BJ (cell line): ENCODE measurements at regions not wholly inside any gene's neighbourhood (a gene's known extent, or its start where the extent isn't known, plus 50 kb on each side); places are given as distances from the start of the nearest gene placed in this dataset.
A peak's percentile ranks its signal among the peaks of the same experiment; 100 is the strongest.

Experiments used
- CTCF ChIA-PET: fragments of 350-600 bp; formaldehyde crosslinking; extraction: SDS; loops from one replicate; lab custom pipeline; 2021; ENCODE audit warnings: antibody characterized with exemption, inconsistent platforms; lab: Yijun Ruan, JAX
- POLR2A ChIA-PET: fragments of 300-600 bp; sonication (Branson Sonifier 250); formaldehyde crosslinking; extraction: SDS; loops from one replicate; lab custom pipeline; 2021; ENCODE audit warnings: antibody characterized with exemption; lab: Charles Lee
- DNase-seq: peaks from one replicate; pipeline ENCODE4 v3.0.0-alpha.2; 2011; ENCODE audit warnings: low read depth
- H3K27me3 ChIP-seq: 2 replicates; pipeline ENCODE4 v1.6.0; 2011; ENCODE audit warnings: low read length; ENCODE audit not compliant: control insufficient read depth, insufficient read depth
- H3K36me3 ChIP-seq: 2 replicates; pipeline ENCODE4 v1.5.1; 2011; ENCODE audit warnings: low read length; ENCODE audit not compliant: control insufficient read depth, insufficient read depth
- H3K4me3 ChIP-seq: 2 replicates; pipeline ENCODE4 v1.5.1; 2011; ENCODE audit warnings: low read depth, mild to moderate bottlenecking, control low read depth, low read length
- CTCF ChIP-seq: IDR thresholded peaks from 2 replicates; pipeline ENCODE4 v1.5.1; 2011; ENCODE audit warnings: low read depth, mild to moderate bottlenecking, control low read depth, inconsistent platforms, low read length, moderate library complexity; ENCODE audit not compliant: insufficient read depth

DNA sequence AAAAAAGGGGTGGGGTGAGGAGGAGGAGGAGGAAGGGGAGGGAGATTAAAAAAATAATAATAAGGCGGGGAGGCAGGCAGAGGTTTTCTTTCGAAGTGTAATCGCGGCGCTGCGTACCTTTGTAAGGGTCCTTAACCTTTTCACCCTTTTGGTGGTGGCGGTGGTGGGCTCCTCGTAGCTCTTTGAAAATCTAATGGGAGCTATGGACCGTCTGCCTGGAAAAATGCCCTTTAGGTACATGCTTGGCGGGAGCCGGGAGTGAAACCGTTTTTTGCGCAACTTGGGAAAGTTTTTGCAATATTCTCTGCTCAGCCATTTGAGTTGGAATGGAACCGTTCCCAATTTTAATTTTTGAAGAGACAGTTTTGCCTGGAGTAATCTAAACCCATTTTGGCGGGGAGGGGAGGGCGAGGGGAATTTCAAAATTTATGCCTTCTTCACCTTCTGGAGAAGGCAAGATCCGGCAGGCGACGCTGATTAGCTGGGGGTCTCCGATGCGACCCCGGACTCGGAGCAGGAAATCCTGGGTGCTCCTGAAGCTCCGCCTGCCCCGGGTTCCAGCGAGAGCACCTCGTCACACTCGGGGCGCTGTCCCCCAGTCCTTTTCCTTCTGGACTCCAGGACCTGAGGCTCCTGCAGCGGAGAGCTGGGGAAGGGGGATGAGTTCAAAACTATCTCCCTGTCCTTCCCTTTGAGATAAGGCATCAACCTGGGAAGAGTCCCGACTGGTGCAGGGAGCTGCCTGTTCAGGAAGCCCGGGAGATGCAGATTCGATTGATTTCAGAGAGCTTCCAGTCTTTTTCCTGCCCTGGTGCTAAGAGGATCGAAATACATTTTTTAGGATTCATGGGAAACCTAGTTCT, 74.6 kb upstream of the TBX5 start:
- Histone ChIP-seq H3K4me3 (peak overlapping the region; percentile 58), H3K27me3 (peaks cover 11% of the 10 kb centered on the region), H3K36me3 (no peaks in the 10 kb centered on the region)
- DNase-seq: no peak
- CTCF ChIA-PET: interaction anchor here (0.7 to 4.0 kb wide), 12 partner anchors 11 to 514 kb away, joined by 3 to 20 read pairs (median 4); partner anchors contain the start of gene RBM19
- no peak for TF ChIP-seq CTCF
- POLR2A ChIA-PET: interaction anchor here (0.6 to 0.7 kb wide), 2 partner anchors 75 to 306 kb away, joined by 3 to 16 read pairs; partner anchors contain the start of gene TBX5

- Histone ChIP-seq H3K4me3 (peak overlapping the region; percentile 58), H3K36me3 (no peaks in the 10 kb centered on the region), H3K27me3 (peaks cover 11% of the 10 kb centered on the region)
- DNase-seq: no peak
- ChIA-PET POLR2A (interaction anchor here (0.6 to 1.5 kb wide), 4 partner anchors 28 to 305 kb away, joined by 3 to 16 read pairs (median 7); partner anchors contain the start of gene TBX5), CTCF (interaction anchor here (0.7 to 4.0 kb wide), 6 partner anchors 20 to 499 kb away, joined by 3 to 20 read pairs (median 6); no protein-coding TSS in a partner anchor)
- TF ChIP-seq CTCF: no peak
Observed at GRCh38 chr12:114479831-114480230, 73.9 kb upstream of the TBX5 start.

DNA sequence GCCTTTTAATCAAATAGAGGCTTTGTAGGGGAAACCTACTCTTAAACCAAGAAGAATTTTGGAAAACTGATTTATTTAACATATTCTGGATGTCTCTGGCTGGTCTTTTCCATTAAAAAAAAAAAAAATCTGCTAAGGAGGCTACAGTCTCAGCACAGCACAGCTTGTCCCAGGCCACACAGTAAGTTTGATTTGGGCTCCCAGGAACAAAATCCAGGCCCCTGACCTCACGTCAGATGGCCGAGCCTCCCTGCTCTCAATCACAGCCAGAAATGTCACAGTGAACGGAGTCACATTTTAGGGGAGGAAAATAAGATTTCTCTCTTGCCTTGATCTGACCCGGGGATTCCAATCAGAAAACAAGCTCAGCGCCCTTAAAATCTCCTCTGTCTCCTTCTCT, 72.9 kb upstream of the TBX5 start:
- DNase-seq: no peak
- peaks cover 11% of the 10 kb centered on the region for H3K27me3 ChIP-seq
- no peak for TF ChIP-seq CTCF
- no peak overlapping the region for H3K4me3 ChIP-seq
- CTCF ChIA-PET: interaction anchor here (0.9 to 3.6 kb wide), 6 partner anchors 11 to 498 kb away, joined by 3 to 26 read pairs (median 6); partner anchors contain the start of gene TBX5
- POLR2A ChIA-PET: interaction anchor here (0.6 to 1.5 kb wide), 2 partner anchors 82 to 89 kb away, joined by 3 to 4 read pairs; no protein-coding TSS in a partner anchor
- H3K36me3 ChIP-seq: no peaks in the 10 kb centered on the region

DNA sequence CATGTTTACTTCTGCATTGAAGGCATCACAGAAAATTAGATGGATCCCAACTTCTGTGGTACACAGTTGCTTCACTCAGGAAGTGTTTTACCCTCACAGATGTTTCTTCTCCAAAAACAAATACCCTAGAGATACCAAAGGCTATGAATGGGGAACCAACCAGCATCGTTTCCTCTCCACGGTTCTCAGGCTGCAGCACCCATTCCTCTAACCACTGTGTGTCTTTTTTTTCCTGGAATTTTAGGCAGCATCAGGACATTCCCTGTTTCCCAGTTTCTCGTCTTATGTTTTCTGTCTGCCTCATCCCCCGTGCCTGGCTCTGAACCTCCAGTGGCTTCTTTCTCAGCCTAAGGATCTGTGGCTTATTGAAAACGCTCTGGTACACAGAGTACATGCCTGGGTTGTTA, 72.0 kb upstream of the TBX5 start:
- TF ChIP-seq CTCF: no peak
- CTCF ChIA-PET: interaction anchor here (0.9 to 3.9 kb wide), 5 partner anchors 31 to 497 kb away, joined by 3 to 26 read pairs (median 7); partner anchors contain the start of gene TBX5
- POLR2A ChIA-PET: no interaction called here
- peaks cover 11% of the 10 kb centered on the region for H3K27me3 ChIP-seq
- no peak for DNase-seq
- no peaks in the 10 kb centered on the region for H3K36me3 ChIP-seq
- no peak overlapping the region for H3K4me3 ChIP-seq

DNA sequence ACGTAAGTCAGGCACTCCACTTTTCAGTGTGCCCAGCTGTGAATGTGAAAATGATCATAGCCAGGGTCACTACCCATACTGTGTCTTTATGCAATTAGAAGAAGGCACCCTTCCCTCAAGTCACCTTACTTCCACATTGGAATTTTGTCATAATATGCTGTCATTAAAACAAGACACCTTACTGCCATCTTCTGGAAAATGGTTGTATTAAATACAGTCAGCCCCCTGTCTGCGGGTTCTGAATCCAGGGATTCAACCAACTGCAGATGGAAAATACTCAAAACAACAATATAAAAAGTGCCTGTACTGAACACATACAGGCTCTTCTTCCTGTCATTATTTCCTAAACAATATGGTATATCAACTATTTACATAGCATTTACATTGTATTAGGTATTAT, 70.2 kb upstream of the TBX5 start:
- no peaks in the 10 kb centered on the region for H3K36me3 ChIP-seq
- H3K4me3 ChIP-seq: no peak overlapping the region
- DNase-seq: no peak
- POLR2A ChIA-PET: no interaction called here
- TF ChIP-seq CTCF: peak; percentile 61
- CTCF ChIA-PET: interaction anchor here (0.9 to 3.9 kb wide), 10 partner anchors 24 to 310 kb away, joined by 3 to 26 read pairs (median 4); partner anchors contain the start of gene TBX5
- H3K27me3 ChIP-seq: peaks cover 10% of the 10 kb centered on the region
